ENCODE measurements at regions not wholly inside any gene's neighbourhood (a gene's known extent, or its start where the extent isn't known, plus 50 kb on each side); places are given as distances from the start of the nearest gene placed in this dataset.

GRCh38 chr10:94223702-94224370, 138.9 kb downstream of the NOC3L start:
- Histone ChIP-seq H3K36me3 (ENCODE audit: control insufficient read depth, insufficient read depth, low read length) (no peaks in the 10 kb centered on the region), H3K4me3 (replicated peaks; ENCODE audit: low read depth, low read length) (no peak overlapping the region), H3K27me3 (replicated peaks; ENCODE audit: control insufficient read depth, insufficient read depth, low read length) (no peaks in the 10 kb centered on the region; the same call in 1 of the 2 replicates)
- no peak for DNase-seq (ENCODE audit: extremely low read depth, insufficient read length)
- TF ChIP-seq CTCF (IDR thresholded peaks at IDR 0.05; ENCODE audit: insufficient read depth, low read length, poor library complexity, severe bottlenecking), result no peak

- Histone ChIP-seq H3K36me3 (ENCODE audit: control insufficient read depth, insufficient read depth, low read length) (no peaks in the 10 kb centered on the region), H3K4me3 (replicated peaks; ENCODE audit: low read depth, low read length) (no peak overlapping the region), H3K27me3 (replicated peaks; ENCODE audit: control insufficient read depth, insufficient read depth, low read length) (no peaks in the 10 kb centered on the region; the same call in 1 of the 2 replicates)
- DNase-seq (ENCODE audit: extremely low read depth, insufficient read length), result no peak
- no peak for TF ChIP-seq CTCF (IDR thresholded peaks at IDR 0.05; ENCODE audit: insufficient read depth, low read length, poor library complexity, severe bottlenecking)
Observed at GRCh38 chr10:94224656-94225055, 138.1 kb downstream of the NOC3L start.

- DNase-seq (ENCODE audit: extremely low read depth, insufficient read length), result no peak
- Histone ChIP-seq H3K4me3 (replicated peaks; ENCODE audit: low read depth, low read length) (no peak overlapping the region), H3K36me3 (ENCODE audit: control insufficient read depth, insufficient read depth, low read length) (no peaks in the 10 kb centered on the region), H3K27me3 (replicated peaks; ENCODE audit: control insufficient read depth, insufficient read depth, low read length) (no peaks in the 10 kb centered on the region; the same call in 1 of the 2 replicates)
- TF ChIP-seq CTCF (IDR thresholded peaks at IDR 0.05; ENCODE audit: insufficient read depth, low read length, poor library complexity, severe bottlenecking), result no peak
Observed at GRCh38 chr10:94225589-94225988, 137.2 kb downstream of the NOC3L start.

- H3K36me3 ChIP-seq (ENCODE audit: control insufficient read depth, insufficient read depth, low read length), result no peaks in the 10 kb centered on the region
- DNase-seq (ENCODE audit: extremely low read depth, insufficient read length), result no peak
- no peak for TF ChIP-seq CTCF (IDR thresholded peaks at IDR 0.05; ENCODE audit: insufficient read depth, low read length, poor library complexity, severe bottlenecking)
- H3K27me3 ChIP-seq (replicated peaks; ENCODE audit: control insufficient read depth, insufficient read depth, low read length), result no peaks in the 10 kb centered on the region
- H3K4me3 ChIP-seq (replicated peaks; ENCODE audit: low read depth, low read length), result no peak overlapping the region
Observed at GRCh38 chr10:94230134-94230785, 132.5 kb downstream of the NOC3L start.

GRCh38 chr10:94232711-94233383, 129.9 kb downstream of the NOC3L start:
- Histone ChIP-seq H3K27me3 (replicated peaks; ENCODE audit: control insufficient read depth, insufficient read depth, low read length) (no peaks in the 10 kb centered on the region; the same call in 1 of the 2 replicates), H3K4me3 (replicated peaks; ENCODE audit: low read depth, low read length) (no peak overlapping the region), H3K36me3 (ENCODE audit: control insufficient read depth, insufficient read depth, low read length) (no peaks in the 10 kb centered on the region)
- no peak for TF ChIP-seq CTCF (IDR thresholded peaks at IDR 0.05; ENCODE audit: insufficient read depth, low read length, poor library complexity, severe bottlenecking)
- no peak for DNase-seq (ENCODE audit: extremely low read depth, insufficient read length)
